Parathyroid adenoma (tissue), 2 donors: ENCODE measurements at regions not wholly inside any gene's neighbourhood (a gene's known extent, or its start where the extent isn't known, plus 50 kb on each side); places are given as distances from the start of the nearest gene placed in this dataset.

ENCODE experiments used
- H2AFZ ChIP-seq: fragments of 300-600 bp; sonication (generic); one replicate; pipeline ENCODE4 v1.7.0; 2017; ENCODE audit warnings: antibody characterized with exemption, mild to moderate bottlenecking
- H3K27ac ChIP-seq: fragments of 300-600 bp; sonication (generic); one replicate; pipeline ENCODE4 v1.7.0; 2017
- H3K27me3 ChIP-seq: fragments of 300-600 bp; sonication (generic); one replicate; pipeline ENCODE4 v1.7.0; 2017; ENCODE audit warnings: low read length; ENCODE audit not compliant: control insufficient read depth, insufficient read depth
- H3K36me3 ChIP-seq: fragments of 300-600 bp; sonication (generic); one replicate; pipeline ENCODE4 v1.7.0; 2017; ENCODE audit warnings: low read length; ENCODE audit not compliant: control insufficient read depth, insufficient read depth
- H3K4me1 ChIP-seq: fragments of 300-600 bp; sonication (generic); one replicate; pipeline ENCODE4 v1.7.0; 2017; ENCODE audit warnings: control low read depth
- H3K4me2 ChIP-seq: fragments of 300-600 bp; sonication (generic); one replicate; pipeline ENCODE4 v1.7.0; 2017; ENCODE audit warnings: low read length
- H3K4me3 ChIP-seq: fragments of 300-600 bp; sonication (generic); one replicate; pipeline ENCODE4 v1.7.0; 2017; ENCODE audit warnings: low read depth, low read length
- H3K79me2 ChIP-seq: fragments of 300-600 bp; sonication (generic); one replicate; pipeline ENCODE4 v1.7.0; 2017; ENCODE audit warnings: control low read depth
- H3K9ac ChIP-seq: fragments of 300-600 bp; sonication (generic); one replicate; pipeline ENCODE4 v1.7.0; 2017; ENCODE audit warnings: mild to moderate bottlenecking
- H3K9me3 ChIP-seq: fragments of 300-600 bp; sonication (generic); one replicate; pipeline ENCODE4 v1.7.0; 2017; ENCODE audit warnings: low read length; ENCODE audit not compliant: control insufficient read depth
- TF ChIP-seq, protein P1 (sequence below): fragments of 300-600 bp; sonication (generic); IDR thresholded peaks from one replicate; pipeline ENCODE4 v1.7.0; 2017; ENCODE audit warnings: antibody characterized with exemption, mild to moderate bottlenecking
- donor health status: primary hyperparathyroidism.

DNA sequence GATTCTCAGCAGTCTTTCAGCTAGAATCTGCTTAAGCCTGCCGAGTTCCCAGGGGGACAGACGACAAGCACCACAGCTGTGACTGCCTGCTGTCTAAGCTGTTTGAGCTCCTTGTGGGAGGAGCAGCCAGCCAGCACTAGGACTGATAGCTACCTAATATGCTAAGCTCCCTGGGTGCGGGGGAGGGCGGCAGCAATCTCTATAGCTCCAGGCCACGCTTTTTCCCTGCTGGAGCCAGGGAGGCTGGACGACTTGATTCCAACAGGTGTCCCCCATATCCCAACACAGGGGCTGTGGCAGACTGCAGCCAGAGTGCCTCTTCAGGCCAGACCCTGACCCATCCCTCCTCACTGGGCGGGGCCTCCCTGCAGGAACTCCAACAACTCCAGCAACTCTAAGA is 134.1 kb upstream of the ARPP21 start:
- H3K79me2 ChIP-seq, result no peaks in the 10 kb centered on the region
- H3K36me3 ChIP-seq, result no peaks in the 10 kb centered on the region
- no peak overlapping the region for H3K9ac ChIP-seq
- TF ChIP-seq, protein P1, sequence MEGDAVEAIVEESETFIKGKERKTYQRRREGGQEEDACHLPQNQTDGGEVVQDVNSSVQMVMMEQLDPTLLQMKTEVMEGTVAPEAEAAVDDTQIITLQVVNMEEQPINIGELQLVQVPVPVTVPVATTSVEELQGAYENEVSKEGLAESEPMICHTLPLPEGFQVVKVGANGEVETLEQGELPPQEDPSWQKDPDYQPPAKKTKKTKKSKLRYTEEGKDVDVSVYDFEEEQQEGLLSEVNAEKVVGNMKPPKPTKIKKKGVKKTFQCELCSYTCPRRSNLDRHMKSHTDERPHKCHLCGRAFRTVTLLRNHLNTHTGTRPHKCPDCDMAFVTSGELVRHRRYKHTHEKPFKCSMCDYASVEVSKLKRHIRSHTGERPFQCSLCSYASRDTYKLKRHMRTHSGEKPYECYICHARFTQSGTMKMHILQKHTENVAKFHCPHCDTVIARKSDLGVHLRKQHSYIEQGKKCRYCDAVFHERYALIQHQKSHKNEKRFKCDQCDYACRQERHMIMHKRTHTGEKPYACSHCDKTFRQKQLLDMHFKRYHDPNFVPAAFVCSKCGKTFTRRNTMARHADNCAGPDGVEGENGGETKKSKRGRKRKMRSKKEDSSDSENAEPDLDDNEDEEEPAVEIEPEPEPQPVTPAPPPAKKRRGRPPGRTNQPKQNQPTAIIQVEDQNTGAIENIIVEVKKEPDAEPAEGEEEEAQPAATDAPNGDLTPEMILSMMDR, result no peak
- no peak overlapping the region for H2AFZ ChIP-seq
- no peaks in the 10 kb centered on the region for H3K4me1 ChIP-seq
- no peak overlapping the region for H3K4me2 ChIP-seq
- H3K9me3 ChIP-seq, result no peaks in the 10 kb centered on the region
- no peaks in the 10 kb centered on the region for H3K27me3 ChIP-seq
- H3K4me3 ChIP-seq, result no peak overlapping the region
- H3K27ac ChIP-seq, result no peak overlapping the region

DNA sequence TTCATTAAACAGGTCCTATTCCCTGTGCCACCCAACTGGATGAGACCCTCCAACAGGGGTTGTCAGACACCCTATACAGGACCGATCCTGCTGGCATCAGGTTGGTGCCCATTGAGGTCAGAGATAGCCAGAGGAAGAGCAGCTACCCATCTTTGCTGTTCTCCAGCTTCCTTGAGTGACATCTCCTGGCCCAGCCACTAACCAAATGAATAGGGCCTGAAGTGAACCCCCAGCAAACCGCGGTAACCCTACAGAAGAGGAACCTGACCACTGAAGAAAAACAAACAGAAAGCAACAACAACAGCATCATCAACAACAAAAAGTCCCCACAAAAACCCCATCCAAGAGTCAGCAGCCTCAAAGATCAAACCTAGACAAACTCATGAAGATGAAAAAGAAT is 133.6 kb upstream of the ARPP21 start:
- H3K4me2 ChIP-seq, result no peak overlapping the region

DNA sequence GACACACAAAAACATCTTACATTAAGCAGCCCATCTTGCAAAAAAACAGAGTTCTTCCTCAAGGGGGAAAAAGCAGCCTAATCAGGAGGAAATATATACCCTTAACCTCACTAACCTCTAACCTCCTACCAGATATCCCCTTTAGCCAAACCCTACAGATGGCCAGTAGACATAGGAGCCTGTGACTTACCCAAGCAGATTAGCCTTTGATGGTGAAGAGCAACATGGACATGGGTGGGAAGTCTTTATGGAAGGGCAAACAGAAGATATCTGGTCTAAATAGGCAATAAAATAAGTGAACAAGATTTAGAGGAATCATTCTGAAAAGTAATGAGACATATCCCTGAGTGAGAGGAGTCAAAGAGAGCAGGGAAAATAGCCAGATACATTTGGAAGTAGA is 119.4 kb upstream of the ARPP21 start:
- H3K4me2 ChIP-seq, result no peak overlapping the region
- H3K36me3 ChIP-seq, result no peaks in the 10 kb centered on the region
- H3K27me3 ChIP-seq, result no peaks in the 10 kb centered on the region
- TF ChIP-seq, protein P1, result no peak
- H3K9ac ChIP-seq, result no peak overlapping the region
- H3K79me2 ChIP-seq, result no peaks in the 10 kb centered on the region
- no peaks in the 10 kb centered on the region for H3K9me3 ChIP-seq
- H3K4me1 ChIP-seq, result no peaks in the 10 kb centered on the region
- no peak overlapping the region for H3K4me3 ChIP-seq
- no peak overlapping the region for H3K27ac ChIP-seq
- no peak overlapping the region for H2AFZ ChIP-seq

More for the DNA sequence above, 133.6 kb upstream of the ARPP21 start:
- Histone ChIP-seq H3K4me1 (no peaks in the 10 kb centered on the region), H3K27ac (no peak overlapping the region), H3K4me3 (no peak overlapping the region), H3K36me3 (no peaks in the 10 kb centered on the region), H3K9ac (no peak overlapping the region), H3K79me2 (no peaks in the 10 kb centered on the region), H2AFZ (no peak overlapping the region), H3K27me3 (no peaks in the 10 kb centered on the region), H3K9me3 (no peaks in the 10 kb centered on the region)
- TF ChIP-seq, protein P1, result no peak

DNA sequence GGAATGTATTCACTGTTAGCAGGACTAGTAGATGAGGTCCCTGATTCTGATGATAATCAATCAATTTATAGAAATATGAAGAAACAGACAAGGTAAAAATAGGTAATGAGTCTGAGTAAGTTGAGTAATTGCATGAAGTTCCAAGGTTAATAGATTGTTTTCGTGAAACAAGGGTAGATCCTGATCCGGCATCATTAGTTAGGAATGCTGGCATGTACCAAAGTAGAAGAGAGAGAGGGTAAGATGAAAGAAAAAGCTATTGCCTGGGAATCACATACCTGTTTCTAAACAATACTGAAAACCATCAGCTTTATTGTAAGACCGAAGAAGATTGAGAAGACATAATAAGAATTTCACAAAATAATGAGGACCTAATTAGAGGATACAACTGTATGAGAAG is 118.1 kb upstream of the ARPP21 start:
- Histone ChIP-seq H3K27ac (no peak overlapping the region), H3K27me3 (no peaks in the 10 kb centered on the region), H3K9ac (no peak overlapping the region), H3K4me3 (no peak overlapping the region), H2AFZ (no peak overlapping the region), H3K4me2 (no peak overlapping the region), H3K79me2 (no peaks in the 10 kb centered on the region), H3K9me3 (no peaks in the 10 kb centered on the region), H3K4me1 (no peaks in the 10 kb centered on the region), H3K36me3 (no peaks in the 10 kb centered on the region)
- TF ChIP-seq, protein P1, result no peak

DNA sequence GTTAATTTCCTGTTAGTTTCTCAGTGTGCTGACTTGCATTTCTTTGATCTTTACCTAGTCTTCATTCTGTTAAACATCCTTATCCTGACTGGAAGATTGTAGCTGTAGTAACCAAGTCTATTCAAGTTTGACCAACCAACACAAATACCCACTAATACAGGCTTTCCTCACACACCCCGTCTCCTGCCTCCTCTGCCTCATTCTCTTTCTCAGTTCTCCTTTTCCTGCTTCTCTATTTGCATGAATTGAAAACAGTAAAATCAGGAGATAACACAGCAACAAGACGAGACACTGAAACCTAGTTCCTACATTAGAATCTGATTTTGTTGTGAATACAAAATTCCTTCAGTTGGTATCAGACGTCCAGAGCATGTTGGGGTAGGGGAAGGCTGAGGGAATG is 116.9 kb upstream of the ARPP21 start:
- H3K9ac ChIP-seq, result no peak overlapping the region
- no peaks in the 10 kb centered on the region for H3K36me3 ChIP-seq
- H3K79me2 ChIP-seq, result no peaks in the 10 kb centered on the region
- H3K27ac ChIP-seq, result no peak overlapping the region
- TF ChIP-seq, protein P1, result no peak
- no peak overlapping the region for H3K4me2 ChIP-seq
- no peak overlapping the region for H3K4me3 ChIP-seq
- no peaks in the 10 kb centered on the region for H3K27me3 ChIP-seq
- no peaks in the 10 kb centered on the region for H3K9me3 ChIP-seq
- H3K4me1 ChIP-seq, result no peaks in the 10 kb centered on the region
- H2AFZ ChIP-seq, result no peak overlapping the region
